ENCODE measurements at regions not wholly inside any gene's neighbourhood (a gene's known extent, or its start where the extent isn't known, plus 50 kb on each side); places are given as distances from the start of the nearest gene placed in this dataset.

- TF ChIP-seq, protein P1, sequence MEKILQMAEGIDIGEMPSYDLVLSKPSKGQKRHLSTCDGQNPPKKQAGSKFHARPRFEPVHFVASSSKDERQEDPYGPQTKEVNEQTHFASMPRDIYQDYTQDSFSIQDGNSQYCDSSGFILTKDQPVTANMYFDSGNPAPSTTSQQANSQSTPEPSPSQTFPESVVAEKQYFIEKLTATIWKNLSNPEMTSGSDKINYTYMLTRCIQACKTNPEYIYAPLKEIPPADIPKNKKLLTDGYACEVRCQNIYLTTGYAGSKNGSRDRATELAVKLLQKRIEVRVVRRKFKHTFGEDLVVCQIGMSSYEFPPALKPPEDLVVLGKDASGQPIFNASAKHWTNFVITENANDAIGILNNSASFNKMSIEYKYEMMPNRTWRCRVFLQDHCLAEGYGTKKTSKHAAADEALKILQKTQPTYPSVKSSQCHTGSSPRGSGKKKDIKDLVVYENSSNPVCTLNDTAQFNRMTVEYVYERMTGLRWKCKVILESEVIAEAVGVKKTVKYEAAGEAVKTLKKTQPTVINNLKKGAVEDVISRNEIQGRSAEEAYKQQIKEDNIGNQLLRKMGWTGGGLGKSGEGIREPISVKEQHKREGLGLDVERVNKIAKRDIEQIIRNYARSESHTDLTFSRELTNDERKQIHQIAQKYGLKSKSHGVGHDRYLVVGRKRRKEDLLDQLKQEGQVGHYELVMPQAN (conservative IDR thresholded peaks at IDR 0.05), result no peak
- no peak for TF ChIP-seq EGR1 (IDR thresholded peaks at IDR 0.05; ENCODE audit: borderline replicate concordance in 1 of 2, low read depth in 2 of 2, low read length in 2 of 2)
- TF ChIP-seq JUNB (IDR thresholded peaks at IDR 0.05), result no peak
- no peak for TF ChIP-seq RFX5 (IDR thresholded peaks at IDR 0.05; ENCODE audit: low read depth, low read length)
- TF ChIP-seq, protein P2, sequence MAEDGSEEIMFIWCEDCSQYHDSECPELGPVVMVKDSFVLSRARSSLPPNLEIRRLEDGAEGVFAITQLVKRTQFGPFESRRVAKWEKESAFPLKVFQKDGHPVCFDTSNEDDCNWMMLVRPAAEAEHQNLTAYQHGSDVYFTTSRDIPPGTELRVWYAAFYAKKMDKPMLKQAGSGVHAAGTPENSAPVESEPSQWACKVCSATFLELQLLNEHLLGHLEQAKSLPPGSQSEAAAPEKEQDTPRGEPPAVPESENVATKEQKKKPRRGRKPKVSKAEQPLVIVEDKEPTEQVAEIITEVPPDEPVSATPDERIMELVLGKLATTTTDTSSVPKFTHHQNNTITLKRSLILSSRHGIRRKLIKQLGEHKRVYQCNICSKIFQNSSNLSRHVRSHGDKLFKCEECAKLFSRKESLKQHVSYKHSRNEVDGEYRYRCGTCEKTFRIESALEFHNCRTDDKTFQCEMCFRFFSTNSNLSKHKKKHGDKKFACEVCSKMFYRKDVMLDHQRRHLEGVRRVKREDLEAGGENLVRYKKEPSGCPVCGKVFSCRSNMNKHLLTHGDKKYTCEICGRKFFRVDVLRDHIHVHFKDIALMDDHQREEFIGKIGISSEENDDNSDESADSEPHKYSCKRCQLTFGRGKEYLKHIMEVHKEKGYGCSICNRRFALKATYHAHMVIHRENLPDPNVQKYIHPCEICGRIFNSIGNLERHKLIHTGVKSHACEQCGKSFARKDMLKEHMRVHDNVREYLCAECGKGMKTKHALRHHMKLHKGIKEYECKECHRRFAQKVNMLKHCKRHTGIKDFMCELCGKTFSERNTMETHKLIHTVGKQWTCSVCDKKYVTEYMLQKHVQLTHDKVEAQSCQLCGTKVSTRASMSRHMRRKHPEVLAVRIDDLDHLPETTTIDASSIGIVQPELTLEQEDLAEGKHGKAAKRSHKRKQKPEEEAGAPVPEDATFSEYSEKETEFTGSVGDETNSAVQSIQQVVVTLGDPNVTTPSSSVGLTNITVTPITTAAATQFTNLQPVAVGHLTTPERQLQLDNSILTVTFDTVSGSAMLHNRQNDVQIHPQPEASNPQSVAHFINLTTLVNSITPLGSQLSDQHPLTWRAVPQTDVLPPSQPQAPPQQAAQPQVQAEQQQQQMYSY (CRISPR knock-in tag; IDR thresholded peaks at IDR 0.05), result no peak
- TF ChIP-seq SIX5 (IDR thresholded peaks at IDR 0.05; ENCODE audit: low read depth, low read length, severe bottlenecking), result no peak
- no peak for TF ChIP-seq SREBF2 (IDR thresholded peaks at IDR 0.05; ENCODE audit: low read length)
- no peak for TF ChIP-seq NRF1 (conservative IDR thresholded peaks at IDR 0.05; ENCODE audit: low read depth, low read length)
Observed at GRCh38 chr3:139124197-139124596, 79.5 kb upstream of the PRR23C start (continued).

Data from GM12878 (cell line).